VCaP (cell line): ENCODE measurements at regions not wholly inside any gene's neighbourhood (a gene's known extent, or its start where the extent isn't known, plus 50 kb on each side); places are given as distances from the start of the nearest gene placed in this dataset.

ENCODE experiments used
- H3K27ac ChIP-seq: fragments of 450-650 bp; 2 replicates; pipeline ENCODE4 v1.5.1; 2017
- CTCF ChIP-seq: fragments of 450-650 bp; conservative IDR thresholded peaks from 2 replicates; pipeline ENCODE4 v1.5.1; 2017; ENCODE audit warnings: mild to moderate bottlenecking, moderate library complexity

- peak; percentile 85 for TF ChIP-seq CTCF
- peak overlapping the region; percentile 67 for H3K27ac ChIP-seq
These were observed 303.5 kb upstream of the SMIM30 start for GRCh38 chr7:113421696-113422330.

GRCh38 chr7:113414401-113415035, 296.2 kb upstream of the SMIM30 start:
- no peak for TF ChIP-seq CTCF
- peak overlapping the region; percentile 96 for H3K27ac ChIP-seq

- TF ChIP-seq CTCF = no peak
- peak overlapping the region; percentile 96 for H3K27ac ChIP-seq
These were observed 294.1 kb upstream of the SMIM30 start for GRCh38 chr7:113412410-113412809.

GRCh38 chr7:113410796-113411195, 292.4 kb upstream of the SMIM30 start:
- TF ChIP-seq CTCF = no peak
- peak overlapping the region; percentile 96; the same call in 1 of the 2 replicates for H3K27ac ChIP-seq

- H3K27ac ChIP-seq = peak overlapping the region; percentile 96; the same call in 1 of the 2 replicates
- TF ChIP-seq CTCF = no peak
These were observed 290.6 kb upstream of the SMIM30 start for GRCh38 chr7:113408999-113409398.

- no peak overlapping the region for H3K27ac ChIP-seq
- no peak for TF ChIP-seq CTCF
These were observed 287.1 kb upstream of the SMIM30 start for GRCh38 chr7:113405296-113406056.

- H3K27ac ChIP-seq = peak overlapping the region; percentile 38; the same call in 1 of the 2 replicates
- TF ChIP-seq CTCF = no peak
These were observed 285.9 kb upstream of the SMIM30 start for GRCh38 chr7:113404245-113404644.
